NB4 (cell line): ENCODE measurements at regions not wholly inside any gene's neighbourhood (a gene's known extent, or its start where the extent isn't known, plus 50 kb on each side); places are given as distances from the start of the nearest gene placed in this dataset.

Experiments
- MAX ChIP-seq: IDR thresholded peaks from 2 replicates; pipeline ENCODE4 v1.6.1; 2011; ENCODE audit warnings: low read depth, low read length
- MYC ChIP-seq: IDR thresholded peaks from 2 replicates; pipeline ENCODE4 v1.6.1; 2011; ENCODE audit warnings: low read depth, low read length
- POLR2A ChIP-seq: IDR thresholded peaks from 2 replicates; pipeline ENCODE4 v1.6.1; 2011; ENCODE audit warnings: mild to moderate bottlenecking; ENCODE audit not compliant: insufficient read length; ENCODE audit errors: extremely low read depth
- TF ChIP-seq, protein P1 (sequence below): IDR thresholded peaks from one replicate; pipeline ENCODE4 v1.5.1; 2012; ENCODE audit warnings: low read depth, low read length

DNA sequence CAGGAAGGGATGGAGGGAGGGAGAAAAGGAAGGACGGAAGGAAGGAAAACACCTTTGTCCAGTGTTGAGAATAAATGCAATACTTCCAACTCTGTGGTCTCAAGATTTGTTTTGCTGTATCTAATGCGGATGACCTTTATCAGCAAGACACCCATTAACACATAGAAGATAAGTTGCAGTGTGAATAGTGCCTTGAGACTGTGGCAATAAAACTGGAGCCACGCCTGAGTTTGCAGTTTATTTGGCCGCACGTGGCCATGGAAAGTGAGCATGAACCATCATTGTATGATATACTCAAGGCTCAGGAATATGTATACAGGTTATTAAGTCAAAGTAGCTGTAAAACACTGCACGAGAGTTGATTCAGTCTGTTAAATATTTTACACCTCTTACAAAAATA, 113.6 kb upstream of the EEA1 start:
- no peak for TF ChIP-seq POLR2A
- TF ChIP-seq, protein P1, sequence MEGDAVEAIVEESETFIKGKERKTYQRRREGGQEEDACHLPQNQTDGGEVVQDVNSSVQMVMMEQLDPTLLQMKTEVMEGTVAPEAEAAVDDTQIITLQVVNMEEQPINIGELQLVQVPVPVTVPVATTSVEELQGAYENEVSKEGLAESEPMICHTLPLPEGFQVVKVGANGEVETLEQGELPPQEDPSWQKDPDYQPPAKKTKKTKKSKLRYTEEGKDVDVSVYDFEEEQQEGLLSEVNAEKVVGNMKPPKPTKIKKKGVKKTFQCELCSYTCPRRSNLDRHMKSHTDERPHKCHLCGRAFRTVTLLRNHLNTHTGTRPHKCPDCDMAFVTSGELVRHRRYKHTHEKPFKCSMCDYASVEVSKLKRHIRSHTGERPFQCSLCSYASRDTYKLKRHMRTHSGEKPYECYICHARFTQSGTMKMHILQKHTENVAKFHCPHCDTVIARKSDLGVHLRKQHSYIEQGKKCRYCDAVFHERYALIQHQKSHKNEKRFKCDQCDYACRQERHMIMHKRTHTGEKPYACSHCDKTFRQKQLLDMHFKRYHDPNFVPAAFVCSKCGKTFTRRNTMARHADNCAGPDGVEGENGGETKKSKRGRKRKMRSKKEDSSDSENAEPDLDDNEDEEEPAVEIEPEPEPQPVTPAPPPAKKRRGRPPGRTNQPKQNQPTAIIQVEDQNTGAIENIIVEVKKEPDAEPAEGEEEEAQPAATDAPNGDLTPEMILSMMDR: no peak
- no peak for TF ChIP-seq MAX
- no peak for TF ChIP-seq MYC
